WERI-Rb-1 (cell line): ENCODE measurements at regions not wholly inside any gene's neighbourhood (a gene's known extent, or its start where the extent isn't known, plus 50 kb on each side); places are given as distances from the start of the nearest gene placed in this dataset.

Experiments
- DNase-seq: peaks from one replicate; pipeline ENCODE4 v3.0.0-alpha.2; 2020
- H3K27ac ChIP-seq: fragments of 250-450 bp; sonication (Bioruptor Pico); 2 replicates; pipeline ENCODE4 v1.5.1; 2020; ENCODE audit warnings: mild to moderate bottlenecking, moderate library complexity
- H3K27me3 ChIP-seq: fragments of 250-450 bp; sonication (Bioruptor Pico); 2 replicates; pipeline ENCODE4 v1.5.1; 2021; ENCODE audit warnings: mild to moderate bottlenecking, low read depth, moderate library complexity; ENCODE audit not compliant: insufficient read depth, severe bottlenecking
- H3K36me3 ChIP-seq: fragments of 250-450 bp; sonication (Bioruptor Pico); 2 replicates; pipeline ENCODE4 v1.5.1; 2020; ENCODE audit warnings: mild to moderate bottlenecking, moderate library complexity
- H3K4me3 ChIP-seq: 2 replicates; pipeline ENCODE4 v1.5.1; 2011; ENCODE audit warnings: low read depth, mild to moderate bottlenecking, control low read depth, low read length
- H3K9me3 ChIP-seq: fragments of 250-450 bp; sonication (Bioruptor Pico); 2 replicates; pipeline ENCODE4 v1.5.1; 2021; ENCODE audit warnings: mild to moderate bottlenecking, moderate library complexity; ENCODE audit not compliant: severe bottlenecking
- CTCF ChIP-seq: IDR thresholded peaks from 2 replicates; pipeline ENCODE4 v1.5.1; 2011; ENCODE audit warnings: low read depth, mild to moderate bottlenecking, control low read depth, inconsistent platforms, low read length

GRCh38 chr2:215793747-215794595 lies 219.4 kb downstream of the MREG start:
- Histone ChIP-seq H3K27ac (no peak overlapping the region), H3K4me3 (no peak overlapping the region), H3K36me3 (no peaks in the 10 kb centered on the region), H3K27me3 (no peaks in the 10 kb centered on the region), H3K9me3 (no peaks in the 10 kb centered on the region)
- no peak for DNase-seq
- no peak for TF ChIP-seq CTCF

- Histone ChIP-seq H3K36me3 (no peaks in the 10 kb centered on the region), H3K9me3 (no peaks in the 10 kb centered on the region), H3K27ac (no peak overlapping the region), H3K4me3 (no peak overlapping the region), H3K27me3 (no peaks in the 10 kb centered on the region)
- DNase-seq, result no peak
- TF ChIP-seq CTCF, result no peak
Measured at GRCh38 chr2:215791481-215791937, 221.8 kb downstream of the MREG start.

GRCh38 chr2:215790523-215791421 lies 222.6 kb downstream of the MREG start:
- H3K27me3 ChIP-seq, result no peaks in the 10 kb centered on the region
- no peak for TF ChIP-seq CTCF
- DNase-seq, result no peak
- H3K36me3 ChIP-seq, result no peaks in the 10 kb centered on the region
- H3K9me3 ChIP-seq, result no peaks in the 10 kb centered on the region
- no peak overlapping the region for H3K4me3 ChIP-seq
- no peak overlapping the region for H3K27ac ChIP-seq

- H3K4me3 ChIP-seq, result no peak overlapping the region
- H3K36me3 ChIP-seq, result no peaks in the 10 kb centered on the region
- H3K9me3 ChIP-seq, result no peaks in the 10 kb centered on the region
- H3K27me3 ChIP-seq, result no peaks in the 10 kb centered on the region
- no peak for TF ChIP-seq CTCF
- H3K27ac ChIP-seq, result no peak overlapping the region
- no peak for DNase-seq
Measured at GRCh38 chr2:215787565-215788178, 225.7 kb downstream of the MREG start.

GRCh38 chr2:215787025-215787424 lies 226.3 kb downstream of the MREG start:
- Histone ChIP-seq H3K27ac (no peak overlapping the region), H3K36me3 (no peaks in the 10 kb centered on the region), H3K27me3 (no peaks in the 10 kb centered on the region), H3K9me3 (no peaks in the 10 kb centered on the region), H3K4me3 (no peak overlapping the region)
- no peak for TF ChIP-seq CTCF
- no peak for DNase-seq
